ENCODE measurements at regions not wholly inside any gene's neighbourhood (a gene's known extent, or its start where the extent isn't known, plus 50 kb on each side); places are given as distances from the start of the nearest gene placed in this dataset.

DNA sequence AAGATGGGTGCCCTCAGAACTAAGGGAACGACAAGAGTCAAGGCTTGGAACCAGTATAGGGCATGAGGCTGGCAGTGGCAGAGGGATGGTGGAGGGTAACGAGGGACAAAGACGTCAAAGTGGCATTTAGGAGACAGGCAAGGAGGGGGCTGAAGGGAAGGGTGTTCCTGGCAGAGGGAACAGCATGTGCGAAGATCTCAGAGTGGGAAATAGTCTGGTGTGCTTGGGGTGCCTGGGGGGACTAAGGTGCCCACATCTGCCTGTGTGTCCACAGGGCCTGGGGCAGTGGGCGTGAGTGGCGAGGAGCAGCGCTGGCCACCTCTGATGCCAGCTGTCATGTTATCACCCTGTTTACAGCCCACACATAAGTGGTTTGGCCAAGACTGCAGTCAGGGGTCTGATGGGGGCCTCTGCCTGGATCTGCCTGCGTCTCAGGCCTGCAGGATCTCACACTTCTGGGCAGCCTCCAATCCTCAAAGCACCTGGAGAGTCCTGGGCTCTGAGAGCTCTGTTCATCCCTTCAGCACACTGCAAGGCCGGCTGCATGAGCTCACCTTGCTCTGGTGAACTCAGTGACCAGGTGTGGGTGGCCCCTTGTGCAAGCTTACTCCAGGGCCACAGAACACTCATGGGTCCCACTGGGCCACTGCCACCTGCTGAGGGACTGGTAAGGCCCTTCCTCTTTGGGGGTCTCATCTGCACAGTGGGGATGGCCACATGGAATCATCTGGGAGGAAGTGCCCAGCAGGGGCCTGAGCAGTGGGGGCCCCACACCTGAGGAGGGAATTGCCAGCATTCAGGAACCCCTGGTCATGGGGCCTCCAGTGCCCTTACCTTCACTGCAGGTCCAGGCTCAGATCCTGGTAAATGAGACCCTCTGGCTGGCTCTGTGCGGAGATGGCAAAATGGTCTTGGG, 89.7 kb upstream of the SHISAL1 start:
- DNase-seq: no peak

DNA sequence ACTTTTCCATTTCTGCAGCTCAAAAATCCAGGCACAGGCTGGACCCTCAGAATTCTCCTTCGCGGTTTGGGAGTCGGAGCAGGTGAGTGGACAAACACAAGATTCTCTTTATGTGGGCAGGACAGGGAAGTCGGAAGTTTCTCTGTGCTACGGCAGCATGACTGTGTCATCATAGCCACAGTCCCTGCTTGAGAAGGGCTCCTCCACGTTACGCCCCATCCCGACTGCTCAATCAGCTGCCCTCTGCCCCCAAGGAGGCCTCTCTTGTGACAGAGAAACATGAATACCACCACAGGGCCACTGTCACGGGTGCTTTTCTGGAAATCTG, 89.0 kb upstream of the SHISAL1 start:
- no peak for DNase-seq

DNA sequence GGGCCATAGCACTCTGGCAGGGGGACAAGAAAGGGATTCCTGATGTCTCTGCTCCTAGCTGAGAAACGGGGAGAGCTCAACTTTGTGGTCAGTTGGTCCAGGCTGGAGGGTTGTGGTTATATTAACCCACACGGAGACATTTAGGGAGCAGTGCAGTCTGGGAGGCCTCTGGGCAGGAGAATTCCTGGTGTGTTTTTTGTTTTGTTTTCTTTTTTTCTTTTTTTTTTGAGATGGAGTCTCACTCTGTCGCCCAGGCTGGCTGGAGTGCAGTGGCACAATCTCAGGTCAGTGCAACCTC, 88.0 kb upstream of the SHISAL1 start:
- DNase-seq: no peak

DNA sequence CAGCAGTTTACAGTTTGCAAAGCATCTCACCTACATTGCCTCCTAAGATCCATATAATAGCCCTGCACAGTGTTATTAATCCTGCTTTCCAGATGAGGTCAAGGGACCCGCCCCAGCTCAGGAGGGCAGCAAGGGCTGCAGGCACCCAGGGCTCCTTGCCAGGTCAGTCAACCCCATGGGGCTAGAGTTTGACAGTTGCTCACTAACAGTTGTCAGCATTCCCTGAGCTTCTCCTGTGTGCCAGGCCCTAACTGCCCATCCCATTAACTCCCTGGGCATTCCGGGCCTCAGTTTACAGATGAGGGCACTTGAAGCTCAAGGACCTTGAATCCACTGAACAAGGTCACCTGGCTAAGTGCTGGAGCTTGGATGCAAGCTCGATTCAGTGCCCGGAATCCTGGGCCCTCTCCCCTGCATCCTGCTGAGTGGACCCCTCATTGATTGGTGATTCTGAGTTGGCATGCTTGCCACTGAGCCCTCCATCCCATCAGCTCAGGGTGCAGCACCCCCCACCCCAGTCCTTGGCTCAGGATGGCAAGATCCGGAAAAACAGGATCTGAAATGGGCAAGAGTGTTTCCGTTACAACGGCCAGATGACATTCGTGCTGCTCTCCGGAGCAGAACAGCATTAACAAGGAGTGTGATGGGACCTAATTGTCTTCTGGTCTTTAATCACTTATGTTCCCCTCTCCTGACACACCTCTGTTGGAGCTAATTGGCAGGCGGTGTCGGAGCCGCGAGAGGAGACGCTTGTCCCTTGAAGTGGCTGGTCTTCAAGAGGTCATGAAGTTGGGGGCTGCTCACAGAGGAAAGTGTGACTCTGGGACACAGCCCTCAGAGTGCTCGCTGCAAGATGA, 87.4 kb upstream of the SHISAL1 start:
- DNase-seq: no peak

DNA sequence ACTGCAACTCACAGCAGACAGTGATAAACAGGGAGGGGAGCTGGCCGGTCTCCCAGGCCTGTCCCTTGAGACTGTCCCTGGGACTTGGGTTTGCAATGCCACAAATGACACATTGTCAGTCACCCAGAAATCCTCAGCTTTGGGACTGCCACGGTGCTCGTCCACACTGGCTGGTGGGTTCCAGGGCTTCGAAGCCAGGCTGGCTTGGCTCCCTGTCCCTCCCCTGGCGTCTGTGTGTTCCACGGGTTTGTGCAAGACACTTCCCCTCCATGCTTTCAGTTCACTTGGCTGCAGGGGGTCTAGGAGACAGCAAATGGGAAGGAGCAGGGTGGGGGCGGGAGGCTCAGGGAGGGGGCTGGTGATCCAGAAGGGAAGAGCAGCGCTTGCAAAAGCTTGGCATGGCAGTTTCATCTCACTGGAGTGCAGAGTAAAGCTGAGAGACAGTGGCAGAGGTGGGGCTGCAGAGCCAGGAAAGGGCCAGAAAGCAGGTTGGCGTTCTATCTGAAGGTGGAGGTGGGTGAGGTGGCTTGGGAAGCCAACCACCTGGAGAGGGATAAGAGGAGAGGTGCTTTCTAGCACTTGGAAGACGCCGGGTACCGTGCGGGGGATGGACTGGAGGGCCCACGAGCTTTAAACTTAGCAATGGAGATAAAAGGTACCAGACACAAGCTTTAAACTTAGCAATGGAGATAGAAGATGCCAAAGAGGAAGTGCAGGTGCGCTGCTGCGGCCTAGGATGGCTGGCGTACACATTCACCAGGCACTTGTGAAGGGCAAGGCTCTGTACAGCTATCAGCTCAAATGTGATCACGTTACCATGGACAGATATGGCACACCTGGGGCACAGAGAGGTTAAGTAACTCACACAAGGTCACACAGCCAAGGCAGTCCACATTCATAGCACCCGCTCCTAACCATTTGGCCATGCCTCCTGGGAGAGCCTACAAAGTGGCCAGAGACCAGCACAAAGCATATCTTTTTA, 86.4 kb upstream of the SHISAL1 start:
- no peak for DNase-seq

DNA sequence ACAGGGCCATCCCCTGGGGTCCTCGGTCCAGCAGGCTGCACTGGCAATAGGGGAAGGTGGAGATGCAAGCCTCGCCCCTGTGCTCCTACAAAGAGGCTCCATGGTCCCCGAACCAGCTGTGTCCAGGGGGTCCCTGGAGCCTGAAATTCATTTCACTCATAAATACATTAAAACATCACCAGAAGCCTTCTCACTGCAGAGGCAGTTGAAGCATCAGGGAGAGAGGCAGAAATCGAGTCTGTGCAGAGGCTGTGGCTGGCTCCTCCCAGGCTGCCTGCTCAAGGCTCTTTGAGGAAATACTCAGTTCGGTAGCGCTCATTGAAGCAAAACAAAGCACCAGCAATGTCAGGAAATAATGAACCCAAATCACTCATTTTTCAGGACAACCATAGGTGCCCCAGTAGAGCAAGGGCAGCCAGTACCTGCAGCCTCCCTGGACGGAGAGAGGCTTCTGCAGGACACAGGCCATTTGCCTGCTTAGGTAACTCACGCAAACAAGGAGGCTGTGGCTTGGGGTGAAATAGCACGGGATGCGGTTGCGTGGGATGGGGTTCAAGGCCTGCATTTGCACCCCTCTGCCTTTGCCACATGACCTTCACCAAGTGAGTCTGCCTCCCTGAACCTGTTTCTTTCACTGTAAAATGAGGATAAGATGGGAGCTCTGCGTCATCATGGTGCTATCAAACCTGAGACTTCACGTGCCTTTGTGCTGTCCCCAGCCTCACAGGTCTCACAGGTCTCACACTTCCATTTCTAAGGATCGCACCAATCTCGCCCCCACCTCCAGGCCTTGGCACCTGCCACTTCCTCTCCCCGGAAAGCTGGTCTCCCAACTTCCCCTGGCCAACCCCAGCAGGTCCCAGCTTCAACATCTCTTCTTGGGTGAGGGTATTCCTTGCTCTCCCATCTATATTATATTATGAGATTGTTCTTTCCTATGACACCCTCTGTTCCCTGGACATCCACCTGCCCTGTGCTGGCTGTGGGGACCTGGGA, 84.3 kb upstream of the SHISAL1 start:
- DNase-seq: no peak

DNA sequence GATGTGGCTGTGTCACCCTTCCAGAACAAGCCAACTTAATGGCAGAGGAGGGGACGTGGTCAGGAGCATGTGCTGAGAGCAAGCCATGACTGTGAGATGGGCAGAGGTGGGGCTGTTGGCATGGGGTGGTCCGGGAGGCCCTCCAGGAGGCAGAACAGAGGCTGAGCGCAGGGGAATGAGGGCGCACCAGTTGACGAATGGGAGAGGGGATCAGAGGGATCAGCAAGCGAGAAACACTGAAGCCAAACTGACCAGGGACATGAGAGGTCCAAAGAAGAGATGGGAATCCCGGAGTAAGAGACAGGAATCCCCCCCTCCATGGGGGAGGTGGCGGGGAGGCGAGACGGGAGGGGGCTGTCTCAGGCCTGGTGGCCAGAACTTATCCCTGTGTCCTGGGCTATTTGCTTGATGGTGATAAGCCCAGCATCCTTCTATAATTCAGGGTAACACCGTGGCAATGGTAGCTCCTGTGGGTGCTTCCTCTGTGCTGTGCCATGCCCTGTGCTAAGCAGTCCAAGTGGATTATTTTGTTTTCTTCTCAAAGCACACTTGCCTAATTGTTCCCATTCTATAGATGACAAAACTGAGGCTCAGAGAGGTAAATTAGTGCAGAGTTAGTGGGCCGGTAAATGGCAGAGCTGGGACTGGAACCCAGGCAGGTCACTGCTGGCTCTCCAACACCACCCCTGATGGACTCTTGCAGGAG, 83.4 kb upstream of the SHISAL1 start:
- no peak for DNase-seq

DNA sequence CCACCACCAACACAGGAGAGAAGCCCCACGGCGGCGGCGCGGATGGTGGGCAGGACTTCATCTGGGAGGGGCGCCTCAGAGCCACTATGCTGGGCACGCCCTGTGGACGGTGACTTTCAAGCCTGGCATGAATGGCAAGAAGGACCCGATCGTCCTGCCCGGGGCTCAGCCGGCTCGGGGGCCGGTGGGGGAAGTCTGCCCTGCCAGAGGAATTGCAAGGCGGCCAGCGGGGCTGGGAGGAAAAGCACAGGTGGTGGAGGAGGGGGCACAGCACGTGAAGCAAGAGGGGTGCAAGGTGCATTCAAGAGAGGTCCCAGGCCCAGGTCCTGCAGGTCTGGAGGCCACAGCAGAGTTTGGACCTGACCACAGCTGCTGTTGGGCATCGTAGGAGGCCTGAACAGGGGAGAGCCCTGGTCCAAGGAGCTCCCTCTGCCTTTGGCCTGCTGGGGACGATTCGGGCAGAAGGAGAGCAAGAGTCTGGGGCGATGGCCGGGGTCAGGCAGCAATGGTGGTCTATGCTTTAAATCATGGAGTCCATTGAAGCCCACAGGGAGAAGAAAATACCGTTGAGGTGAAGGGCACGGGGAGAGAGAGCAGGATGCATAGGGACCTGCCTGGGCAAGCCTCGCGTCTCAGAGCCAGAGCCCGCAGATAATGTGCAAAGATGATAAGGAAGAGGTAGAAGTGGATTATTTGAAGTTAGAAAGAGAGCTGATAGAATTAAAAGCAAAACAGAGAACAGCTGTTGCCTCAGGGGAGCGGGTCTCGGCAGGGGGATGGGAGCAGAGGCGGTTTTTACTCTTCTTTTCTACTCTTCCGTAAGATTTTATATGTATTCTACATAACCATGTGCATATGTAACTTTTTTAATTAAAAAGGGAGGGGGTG, 82.6 kb upstream of the SHISAL1 start:
- DNase-seq: peak in 1 of 2 experiments; percentile 9

DNA sequence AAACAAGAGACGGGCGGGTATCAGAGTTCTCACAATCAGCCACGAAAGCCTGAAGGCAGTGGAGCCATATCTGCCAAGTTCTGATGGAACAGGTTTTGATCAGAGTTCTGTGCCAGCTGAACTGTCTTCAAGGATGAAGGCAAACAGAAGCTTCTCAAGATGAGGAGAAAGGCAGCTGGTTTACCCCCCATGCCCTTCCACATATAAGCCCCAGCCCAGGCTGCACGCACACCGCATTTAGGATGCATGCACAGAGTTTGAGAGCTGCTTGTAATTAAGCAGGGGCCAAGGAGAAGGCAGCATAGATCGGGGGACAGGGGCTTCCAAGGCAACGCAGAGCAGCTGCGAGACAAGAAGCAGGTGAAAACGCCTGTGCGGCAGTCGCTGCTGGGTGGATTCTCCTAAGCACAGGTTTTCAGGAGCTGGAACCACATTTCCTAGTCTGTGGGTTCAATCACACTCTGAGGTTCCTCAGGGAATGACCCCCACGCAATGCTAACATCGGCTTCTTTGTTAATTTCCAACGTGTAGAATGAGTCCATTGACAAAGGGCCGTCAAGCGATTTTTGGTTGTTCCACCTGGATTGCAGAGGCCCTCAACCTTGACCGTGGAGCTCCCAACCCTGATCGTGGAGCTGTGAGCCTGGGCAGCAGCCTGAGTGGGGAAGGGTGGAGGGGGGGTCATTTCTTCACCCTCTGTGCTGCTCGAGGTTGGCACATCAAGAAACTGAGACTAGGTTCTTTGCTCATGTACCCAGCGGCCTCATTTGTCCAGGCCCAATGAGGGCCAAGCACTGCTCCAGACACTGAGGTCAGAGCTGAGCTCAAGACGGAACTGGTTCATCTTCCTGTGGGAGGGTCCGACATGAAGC, 81.7 kb upstream of the SHISAL1 start:
- DNase-seq: no peak

DNA sequence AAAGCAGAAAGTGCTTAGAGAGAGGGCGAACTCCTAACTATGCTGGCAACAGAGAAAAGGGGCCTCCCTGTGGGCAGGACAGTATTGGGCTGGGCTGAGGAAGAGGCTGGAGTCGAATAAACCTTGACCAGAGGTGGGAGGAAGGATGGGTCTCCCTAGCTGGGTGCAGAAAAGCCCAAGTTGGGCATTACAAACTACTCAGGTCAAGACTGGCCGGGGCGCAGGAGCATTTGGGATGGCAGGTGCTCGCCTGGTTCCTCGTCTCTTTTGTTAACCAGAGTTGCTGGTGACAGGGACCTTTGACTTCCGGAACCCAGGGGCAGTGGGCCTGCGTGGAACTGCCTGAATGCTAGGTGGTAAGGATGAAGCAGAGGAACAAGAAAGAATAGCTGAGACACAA, 80.3 kb upstream of the SHISAL1 start:
- no peak for DNase-seq

DNA sequence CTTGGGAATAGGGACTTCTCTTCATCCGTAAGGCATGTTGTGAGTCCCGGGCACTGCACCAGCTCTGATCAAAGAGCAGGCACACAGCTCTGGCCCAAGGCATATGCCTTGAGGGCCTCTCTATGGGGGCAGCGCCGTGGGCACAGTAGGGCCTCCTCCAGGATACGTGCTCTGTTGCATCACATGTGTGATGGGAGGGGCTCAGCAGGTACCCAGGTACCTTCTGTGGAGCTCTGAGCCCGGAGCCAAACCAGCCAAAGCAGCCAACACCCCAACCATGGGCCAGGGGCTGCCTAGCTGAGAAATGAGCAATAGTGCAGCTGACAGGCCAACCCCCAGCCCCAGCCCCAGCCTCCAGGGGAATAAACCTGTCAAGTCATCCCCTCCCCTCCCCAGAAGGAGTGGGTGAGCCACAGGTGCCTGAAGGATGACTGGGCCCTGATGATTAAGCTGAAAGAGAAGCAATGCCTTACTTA, 79.7 kb upstream of the SHISAL1 start:
- no peak for DNase-seq

DNA sequence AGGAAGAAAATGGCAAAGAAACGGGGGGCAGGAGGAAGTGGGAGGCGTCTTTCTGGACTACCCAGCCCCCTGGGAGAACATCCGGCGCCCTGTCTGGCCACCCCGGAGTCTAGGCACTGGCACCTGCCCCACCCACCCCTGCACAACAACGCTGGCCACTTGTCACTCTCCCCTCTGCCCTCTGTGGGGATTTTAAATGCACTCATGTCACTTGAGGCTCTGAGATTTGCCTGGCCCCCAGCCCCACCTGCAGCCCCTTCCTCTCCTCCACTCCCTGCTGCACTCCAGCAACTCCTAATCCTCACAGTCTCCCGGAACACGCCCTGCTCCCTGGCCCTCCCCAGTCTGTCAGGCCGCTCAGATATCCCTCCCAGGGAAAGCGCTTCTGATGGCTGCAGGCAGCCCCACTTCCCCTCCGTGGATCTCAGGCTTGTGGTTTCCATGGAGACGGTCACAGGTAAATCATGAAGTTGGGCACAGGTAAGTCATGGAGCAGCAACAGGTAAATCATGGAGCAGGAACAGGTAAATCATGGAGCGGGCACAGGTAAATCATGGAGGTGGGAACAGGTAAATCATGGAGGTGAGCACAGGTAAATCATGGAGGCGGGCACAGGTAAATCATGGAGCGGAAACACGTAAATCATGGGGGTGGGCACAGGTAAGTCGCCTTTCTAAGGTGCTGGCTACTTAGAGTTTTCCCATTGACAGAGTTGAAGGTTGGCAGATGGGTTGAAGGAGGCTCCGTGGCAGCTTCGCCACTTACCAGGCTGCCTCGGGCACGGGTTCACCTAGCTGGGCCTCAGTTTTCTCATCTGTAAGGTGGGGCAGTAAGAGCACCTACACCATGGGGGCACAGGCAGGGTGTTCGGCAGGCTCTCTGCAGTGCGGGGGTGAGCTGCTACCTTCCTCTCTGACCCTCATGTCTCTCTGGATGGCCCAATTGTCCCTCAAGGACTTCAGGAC, 79.0 kb upstream of the SHISAL1 start:
- DNase-seq: peak in 1 of 2 experiments; percentile 12

DNA sequence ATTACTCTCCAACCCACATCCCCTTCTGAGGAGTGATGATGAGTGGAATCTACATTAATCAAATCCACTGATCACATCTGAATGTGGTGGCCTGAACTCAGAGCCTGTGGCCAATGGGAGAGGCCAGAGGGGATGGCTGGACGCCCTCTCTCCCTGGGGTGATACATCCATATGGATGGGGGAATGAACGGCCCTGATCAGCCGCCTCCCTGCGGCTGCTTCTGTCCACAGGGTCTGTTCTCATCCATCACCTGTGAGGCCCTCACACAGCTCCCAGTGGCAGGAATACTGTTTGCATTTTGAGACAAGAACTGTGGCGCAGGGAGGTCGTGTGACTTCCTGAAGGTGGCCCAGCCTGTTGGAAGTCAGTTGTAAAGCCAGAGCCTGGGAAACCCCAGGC, 78.3 kb upstream of the SHISAL1 start:
- no peak for DNase-seq

DNA sequence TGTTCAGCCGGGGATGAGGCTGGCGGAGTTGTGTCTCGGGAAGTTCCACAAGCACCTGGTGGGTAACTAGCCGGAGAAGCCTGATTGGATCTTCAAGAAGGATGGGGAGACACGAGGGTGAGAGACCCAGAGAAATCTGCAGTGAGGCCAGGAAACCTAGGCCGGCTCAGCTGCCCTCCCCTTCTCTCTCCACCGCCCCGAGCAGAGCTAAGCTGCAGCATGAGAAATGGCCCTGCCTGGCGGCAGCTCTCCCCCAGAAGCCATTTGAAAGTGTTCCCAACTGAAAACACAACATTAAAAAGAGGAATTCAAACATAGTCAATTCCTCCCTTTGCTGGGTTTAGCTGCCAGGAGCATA, 77.8 kb upstream of the SHISAL1 start:
- no peak for DNase-seq

DNA sequence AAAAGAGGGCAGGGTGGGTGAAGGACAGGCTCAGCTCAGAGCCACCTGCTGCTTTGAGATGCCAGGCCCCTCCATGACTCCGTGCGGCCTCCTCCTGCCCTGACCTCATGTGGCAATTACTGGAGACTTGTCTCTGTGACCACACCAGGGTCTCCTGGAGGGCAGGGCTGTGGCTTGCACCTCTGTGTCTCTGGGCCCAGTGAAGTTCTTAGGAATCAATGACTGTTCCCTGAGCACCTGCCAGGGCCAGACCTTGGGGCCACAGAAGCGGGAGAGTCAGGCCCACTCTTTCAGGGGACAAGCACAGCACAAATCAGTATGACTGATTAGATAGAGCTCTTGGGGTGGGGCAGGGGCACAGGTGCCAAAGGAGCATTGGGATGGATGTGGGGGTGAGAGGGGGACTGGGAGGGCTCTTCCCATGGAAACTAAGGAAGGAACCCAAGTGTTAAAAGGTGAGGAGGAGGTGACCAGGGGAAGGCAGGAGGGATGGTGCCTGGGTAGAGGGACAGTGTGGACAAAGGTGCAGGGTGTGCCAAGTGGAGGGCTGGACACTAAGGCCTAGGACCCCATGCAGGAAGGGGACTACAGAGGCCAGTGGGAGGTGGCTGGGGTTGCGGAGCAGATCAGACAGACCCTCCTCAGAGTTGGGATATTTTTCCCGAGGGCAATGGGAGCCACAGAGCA, 77.3 kb upstream of the SHISAL1 start:
- DNase-seq: no peak

DNA sequence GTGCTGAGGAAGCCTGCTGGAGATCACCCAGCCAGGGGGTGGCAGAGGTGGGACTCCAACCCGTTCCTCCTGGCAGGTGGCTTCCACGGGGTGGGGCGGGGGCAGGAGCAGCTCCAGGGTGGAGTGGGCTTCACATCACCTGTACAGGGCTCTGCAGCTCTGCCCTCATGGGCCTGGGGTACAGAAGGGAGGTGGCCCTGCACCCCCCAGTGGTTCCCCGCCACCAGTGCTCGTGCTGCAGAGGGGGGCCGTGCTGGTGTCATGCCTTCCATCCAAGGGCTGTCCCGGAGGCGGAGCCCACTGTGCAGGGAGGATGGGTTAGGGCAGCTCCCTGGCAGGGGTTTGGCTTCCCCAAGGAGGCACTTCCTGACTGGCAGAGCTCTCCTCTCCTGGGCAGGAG, 76.4 kb upstream of the SHISAL1 start:
- DNase-seq: no peak

DNA sequence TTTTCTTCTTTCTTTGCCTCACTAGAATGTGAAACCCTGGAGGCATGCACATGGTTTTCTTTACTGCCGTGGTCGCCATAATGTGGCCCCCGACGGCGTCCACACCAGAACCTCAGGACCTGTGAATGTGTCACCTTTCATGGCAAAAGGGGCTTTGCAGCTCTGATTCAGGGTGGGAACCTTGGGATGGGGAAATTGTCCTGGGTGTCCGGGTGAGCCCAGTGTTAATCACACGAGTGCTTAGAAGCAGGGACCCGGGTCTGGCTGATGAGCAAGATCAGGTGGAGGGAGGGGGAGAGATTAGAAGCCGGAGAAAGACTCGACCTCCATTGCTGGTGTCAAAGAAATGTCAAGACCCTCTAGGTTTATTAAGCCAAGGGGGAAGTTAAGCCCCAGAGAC, 74.7 kb upstream of the SHISAL1 start:
- DNase-seq: no peak

Data from NCI-H524 (cell line).